HepG2 (cell line): ENCODE measurements at regions not wholly inside any gene's neighbourhood (a gene's known extent, or its start where the extent isn't known, plus 50 kb on each side); places are given as distances from the start of the nearest gene placed in this dataset.

Experiments used
- ATAC-seq: fragments of 200-7000 bp; cut with Tn5 transposase; 3 replicates; pipeline ENCODE4 v1.9.1; 2020; ENCODE audit warnings: mild to moderate bottlenecking, moderate library complexity
- BruUV-seq: library from RNA; stranded (reverse); fragments of 400-500 nt; replicated peaks from 2 replicates; lab custom pipeline; 2021; lab: Mats Ljungman, UMichigan
- CTCF ChIA-PET: fragments of 300-600 bp; formaldehyde crosslinking; extraction: SDS; loops from one replicate; lab custom pipeline; 2021; ENCODE audit warnings: low total read pairs, inconsistent platforms, low intra/inter-chr PET ratio; lab: Yijun Ruan, JAX
- POLR2A ChIA-PET: fragments of 350-600 bp; sonication (Branson Sonifier 250); formaldehyde crosslinking; loops from one replicate; lab custom pipeline; 2020; ENCODE audit warnings: antibody characterized with exemption, inconsistent platforms; lab: Yijun Ruan, JAX
- DNase-seq: peaks from one replicate; pipeline ENCODE4 v3.0.0-alpha.2; 2015; ENCODE audit warnings: low spot score
- FAIRE-seq: peaks from 3 replicates; lab custom pipeline; 2011; peaks lifted over from hg19 to GRCh38; lab: Jason Lieb, UNC
- H2AFZ ChIP-seq: one replicate; pipeline ENCODE4 v1.6.1; 2011; ENCODE audit warnings: low read length, inconsistent platforms
- H3K27ac ChIP-seq: fragments of 300-600 bp; 3 replicates; pipeline ENCODE4 v1.8.0; 2011; ENCODE audit warnings: mixed run types, mild to moderate bottlenecking, mixed read lengths, low read length, inconsistent platforms; ENCODE audit not compliant: insufficient read depth; ENCODE audit errors: extremely low read length
- H3K27me3 ChIP-seq, 2 experiments: fragments of 200-600 bp in 1 of 2; 2 replicates in 1 of 2; 3 replicates in 1 of 2; pipeline versions ENCODE4 v1.6.0 to v1.8.0; 2011; ENCODE audit warnings: low read length in 2 of 2, mild to moderate bottlenecking in 2 of 2, moderate library complexity in 2 of 2, inconsistent platforms in 1 of 2; ENCODE audit not compliant: insufficient read depth in 2 of 2, control insufficient read depth in 1 of 2
- H3K36me3 ChIP-seq, 2 experiments: fragments of 200-600 bp in 1 of 2; replicated peaks in 1 of 2; 2 replicates in 1 of 2; 3 replicates in 1 of 2; pipeline versions ENCODE4 v1.5.1 to v1.8.0; 2011; ENCODE audit warnings: low read length in 2 of 2, inconsistent platforms in 1 of 2; ENCODE audit not compliant: insufficient read depth in 2 of 2, control insufficient read depth in 1 of 2
- H3K4me1 ChIP-seq: 2 replicates; pipeline ENCODE4 v1.5.1; 2012; ENCODE audit warnings: low read length, inconsistent platforms; ENCODE audit not compliant: insufficient read depth
- H3K4me2 ChIP-seq: 2 replicates; pipeline ENCODE4 v1.6.0; 2011; ENCODE audit warnings: low read depth, low read length, inconsistent platforms
- H3K4me3 ChIP-seq, 3 experiments: fragments of 200-600 bp in 1 of 3; sonication (generic), shearing (Covaris generic) in 1 of 3; replicated peaks in 1 of 3; 2 replicates each; pipeline ENCODE4 v1.5.1; 2011 to 2016; ENCODE audit warnings: low read length in 3 of 3, inconsistent platforms in 2 of 3, low read depth in 2 of 3, mild to moderate bottlenecking in 2 of 3, control low read depth in 1 of 3, mixed read lengths in 1 of 3; ENCODE audit not compliant: insufficient read depth in 1 of 3
- H3K79me2 ChIP-seq: one replicate; pipeline ENCODE4 v1.6.1; 2011; ENCODE audit warnings: low read length, inconsistent platforms; ENCODE audit not compliant: insufficient read depth
- H3K9ac ChIP-seq: 2 replicates; pipeline ENCODE4 v1.6.0; 2011; ENCODE audit warnings: mild to moderate bottlenecking, low read depth, low read length, inconsistent platforms; ENCODE audit not compliant: insufficient read depth
- H3K9me3 ChIP-seq: 2 replicates; pipeline ENCODE4 v1.5.1; 2012; ENCODE audit warnings: mild to moderate bottlenecking, low read length
- H4K20me1 ChIP-seq: 2 replicates; pipeline ENCODE4 v1.6.0; 2011; ENCODE audit warnings: inconsistent platforms, mild to moderate bottlenecking, low read length, moderate library complexity; ENCODE audit not compliant: insufficient read depth
- AHDC1 ChIP-seq: sonication (generic); formaldehyde crosslinking; IDR thresholded peaks from 2 replicates; pipeline ENCODE4 v1.5.1; 2020; ENCODE audit warnings: mild to moderate bottlenecking, missing genetic modification reagents, borderline replicate concordance
- DNMT1 ChIP-seq: sonication (generic); formaldehyde crosslinking; IDR thresholded peaks from 2 replicates; pipeline ENCODE4 v1.5.1; 2020; ENCODE audit warnings: mild to moderate bottlenecking, missing genetic modification reagents
- JUN ChIP-seq: sonication (generic); formaldehyde crosslinking; IDR thresholded peaks from 2 replicates; pipeline ENCODE4 v1.4.0; 2020; ENCODE audit warnings: mild to moderate bottlenecking, missing genetic modification reagents
- KAT8 ChIP-seq: IDR thresholded peaks from 2 replicates; pipeline ENCODE4 v1.6.1; 2016; ENCODE audit warnings: missing genetic modification reagents, missing compliant biosample characterization
- KDM5A ChIP-seq: fragments of 200-600 bp; sonication (generic); IDR thresholded peaks from 2 replicates; pipeline ENCODE4 v1.7.0; 2018; ENCODE audit warnings: antibody characterized with exemption, mild to moderate bottlenecking, low read length, borderline replicate concordance
- NFIC ChIP-seq: IDR thresholded peaks from 2 replicates; pipeline ENCODE4 v1.6.1; 2012; ENCODE audit warnings: mild to moderate bottlenecking, low read length, inconsistent platforms
- PAF1 ChIP-seq: IDR thresholded peaks from 2 replicates; pipeline ENCODE4 v1.6.1; 2016; ENCODE audit warnings: missing genetic modification reagents, missing compliant biosample characterization
- PITX1 ChIP-seq: sonication (generic); formaldehyde crosslinking; IDR thresholded peaks from 2 replicates; pipeline ENCODE4 v1.5.1; 2020; ENCODE audit warnings: mild to moderate bottlenecking, missing genetic modification reagents
- PLSCR1 ChIP-seq: sonication (generic); formaldehyde crosslinking; IDR thresholded peaks from 2 replicates; pipeline ENCODE4 v1.5.0; 2020; ENCODE audit warnings: missing genetic modification reagents, mild to moderate bottlenecking, borderline replicate concordance
- RFXANK ChIP-seq: IDR thresholded peaks from 2 replicates; pipeline ENCODE4 v1.6.1; 2016
- SALL2 ChIP-seq: sonication (generic); formaldehyde crosslinking; IDR thresholded peaks from 2 replicates; pipeline ENCODE4 v1.8.1; 2023; ENCODE audit warnings: mild to moderate bottlenecking, missing genetic modification reagents, inconsistent platforms
- TP53 ChIP-seq: sonication (generic); formaldehyde crosslinking; conservative IDR thresholded peaks from 2 replicates; pipeline ENCODE4 v1.4.0; 2020; ENCODE audit warnings: missing genetic modification reagents
- ZFY ChIP-seq: sonication (generic); formaldehyde crosslinking; IDR thresholded peaks from 2 replicates; pipeline ENCODE4 v1.4.0; 2020; ENCODE audit warnings: missing genetic modification reagents
- ZNF549 ChIP-seq: sonication (generic); formaldehyde crosslinking; IDR thresholded peaks from 2 replicates; pipeline ENCODE4 v1.5.0; 2020; ENCODE audit warnings: missing genetic modification reagents
- ZNF660 ChIP-seq: sonication (generic); formaldehyde crosslinking; IDR thresholded peaks from 2 replicates; pipeline ENCODE4 v1.5.1; 2020; ENCODE audit warnings: mild to moderate bottlenecking, low read depth, missing genetic modification reagents, borderline replicate concordance
- ZNF792 ChIP-seq: IDR thresholded peaks from 2 replicates; pipeline ENCODE4 v1.6.1; 2016
- WGBS: methylation state at CpG from one replicate; pipeline ENCODE4 v1.1.6; 2017; ENCODE audit warnings: low lambda C conversion rate; 5-methylcytosine and 5-hydroxymethylcytosine counted together
- in situ Hi-C: cut with HindIII; loops from 2 replicates; pipeline ENCODE4 v1.10.0; 2017; ENCODE audit warnings: low pct_unique_long_range_greater_than_20kb; ENCODE audit not compliant: extremely low pct_ligation_motif_present
- intact Hi-C: fragments of 100-400 bp; cut with micrococcal nuclease; formaldehyde crosslinking; loops from one replicate; pipeline ENCODE4 v1.10.0; 2022; ENCODE audit not compliant: unreplicated experiment
- TF ChIP-seq, protein P1 (sequence below): sonication (generic); formaldehyde crosslinking; IDR thresholded peaks from 2 replicates; pipeline ENCODE4 v1.4.0; 2020; ENCODE audit warnings: mild to moderate bottlenecking, missing genetic modification reagents

DNA sequence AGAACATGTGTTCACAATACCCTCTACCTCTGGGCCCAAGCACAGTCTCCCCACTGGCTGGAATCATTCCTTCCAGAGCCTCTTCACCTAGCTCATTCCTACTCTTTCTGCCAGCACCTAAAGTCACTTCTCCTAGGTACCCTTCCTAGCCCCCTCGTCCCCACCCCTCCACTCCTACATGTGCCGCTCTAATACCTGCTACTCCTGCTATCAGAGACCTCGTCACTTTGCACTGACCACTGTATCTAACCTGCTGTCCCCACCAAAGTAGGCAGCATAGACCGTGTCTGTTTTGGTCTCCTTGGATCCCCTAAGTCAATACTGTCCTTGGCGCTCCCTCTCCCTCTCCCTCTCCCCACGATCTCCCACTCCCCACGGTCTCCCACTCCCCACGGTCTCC, 53.2 kb upstream of the PKDCC start:
- FAIRE-seq (no peak), DNase-seq (no peak), ATAC-seq (no peak)
- intact Hi-C loops: no loop called here
- no peaks in the 10 kb centered on the region for H3K9me3 ChIP-seq
- no peaks in the 10 kb centered on the region for H4K20me1 ChIP-seq
- H2AFZ ChIP-seq: no peak overlapping the region
- H3K4me1 ChIP-seq: peaks cover 7% of the 10 kb centered on the region; the same call in 1 of the 2 replicates
- in situ Hi-C loops: no loop called here
- POLR2A ChIA-PET: no interaction called here
- no peaks in the 10 kb centered on the region for H3K79me2 ChIP-seq
- peaks cover 2 to 35% of the 10 kb centered on the region in 2 experiments; a peak in 4 of 5 replicates for H3K27me3 ChIP-seq
- no TSS peak for BruUV-seq
- H3K4me3 ChIP-seq: no peak overlapping the region
- 47% methylated on average over 8 of the region's 8 CpGs for WGBS
- H3K27ac ChIP-seq: no peak overlapping the region
- H3K9ac ChIP-seq: no peak overlapping the region
- CTCF ChIA-PET: no interaction called here
- no peaks in the 10 kb centered on the region for H3K36me3 ChIP-seq
- no peak overlapping the region for H3K4me2 ChIP-seq
- TF ChIP-seq PAF1 (CRISPR knock-in tag) (no peak), KAT8 (no peak), TP53 (CRISPR knock-in tag) (no peak), DNMT1 (no peak), PITX1 (CRISPR knock-in tag) (no peak), PLSCR1 (CRISPR knock-in tag) (no peak), JUN (no peak), RFXANK (CRISPR knock-in tag) (no peak), ZNF660 (CRISPR knock-in tag) (no peak), AHDC1 (no peak), NFIC (no peak), KDM5A (no peak), SALL2 (no peak), ZFY (CRISPR knock-in tag) (no peak), ZNF792 (CRISPR knock-in tag) (no peak), ZNF549 (CRISPR knock-in tag) (no peak)
- TF ChIP-seq, protein P1, sequence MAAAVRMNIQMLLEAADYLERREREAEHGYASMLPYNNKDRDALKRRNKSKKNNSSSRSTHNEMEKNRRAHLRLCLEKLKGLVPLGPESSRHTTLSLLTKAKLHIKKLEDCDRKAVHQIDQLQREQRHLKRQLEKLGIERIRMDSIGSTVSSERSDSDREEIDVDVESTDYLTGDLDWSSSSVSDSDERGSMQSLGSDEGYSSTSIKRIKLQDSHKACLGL (CRISPR knock-in tag): no peak
